NCI-H510A treated with DMSO at 0.1 percent for 48 hours (cell line): ENCODE measurements at regions not wholly inside any gene's neighbourhood (a gene's known extent, or its start where the extent isn't known, plus 50 kb on each side); places are given as distances from the start of the nearest gene placed in this dataset.
"Not testable (repeated sequence)": the region's sequence is repeated elsewhere in the genome, so short reads cannot be mapped to it uniquely, and the experiment has no call there.

ENCODE experiments used
- DNase-seq: peaks from one replicate; lab custom pipeline; 2025; lab: John Stamatoyannopoulos, UW

DNA sequence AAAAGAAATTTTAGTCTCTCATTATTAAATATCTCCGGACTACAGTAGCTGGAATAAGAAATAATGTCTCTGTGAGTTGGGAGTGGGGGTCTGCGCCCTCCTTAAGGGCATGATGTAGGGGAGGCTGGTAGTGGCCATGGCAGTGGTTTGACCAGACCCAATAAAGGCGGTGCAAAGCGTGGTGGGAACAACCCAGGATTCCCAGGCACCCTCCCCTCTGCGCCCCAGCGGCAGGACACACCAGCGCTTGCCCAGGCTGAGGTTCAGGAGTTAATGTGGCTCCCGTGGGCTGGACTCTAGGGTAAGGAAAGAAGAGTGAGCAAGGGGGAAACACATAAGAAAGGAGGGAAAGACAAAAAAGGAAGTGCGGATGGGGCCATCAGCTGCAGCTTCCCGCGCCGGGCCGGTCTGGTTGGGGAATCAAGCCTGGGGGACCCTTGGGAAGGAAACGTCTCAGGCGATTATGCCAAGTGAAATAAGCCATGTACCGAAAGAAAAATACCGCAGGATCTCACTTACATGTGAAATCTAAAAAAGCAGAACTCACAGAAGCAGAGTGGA is 157.5 kb upstream of the SMIM31 start:
- no peak for DNase-seq

- DNase-seq: no peak
These were observed 157.0 kb upstream of the SMIM31 start for GRCh38 chr4:164596927-164597326.

- DNase-seq: no peak
These were observed 152.3 kb upstream of the SMIM31 start for GRCh38 chr4:164601653-164602052.

DNA sequence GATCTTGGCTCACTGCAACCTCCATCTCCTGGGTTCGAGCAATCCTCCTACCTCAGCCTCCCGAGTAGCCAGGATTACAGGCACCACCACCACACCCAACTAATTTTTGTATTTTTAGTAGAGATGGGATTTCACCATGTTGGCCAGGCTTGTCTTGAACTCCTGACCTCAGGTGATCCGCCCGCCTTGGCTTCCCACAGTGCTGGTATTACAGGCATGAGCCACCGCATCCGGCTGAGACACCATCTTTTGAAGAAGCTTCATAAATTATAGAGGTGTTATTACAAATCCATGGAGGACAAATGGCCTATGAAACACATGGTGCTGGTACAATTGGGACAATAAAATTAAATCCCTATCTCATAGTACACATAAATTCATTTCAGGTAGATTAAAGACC is 148.1 kb upstream of the SMIM31 start:
- not testable (repeated sequence) for DNase-seq

DNA sequence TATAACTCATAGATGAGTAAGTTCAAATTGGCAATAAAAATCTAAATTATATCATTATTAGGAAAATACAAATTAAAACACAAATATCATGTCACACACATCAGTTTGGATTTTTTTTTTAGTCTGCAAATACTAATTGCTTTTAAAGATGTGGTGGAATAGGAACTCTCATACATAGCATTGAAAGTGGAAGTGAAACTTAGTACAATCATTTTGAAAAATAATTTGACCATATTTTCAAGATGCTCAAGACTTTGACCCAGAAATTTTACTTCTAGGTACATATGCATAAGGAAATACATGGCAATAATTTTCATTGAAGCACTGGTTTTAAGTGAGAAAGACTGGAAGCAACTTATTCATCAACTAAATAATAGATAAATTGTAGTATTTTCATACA is 147.5 kb upstream of the SMIM31 start:
- DNase-seq: no peak

- DNase-seq: no peak
These were observed 140.7 kb upstream of the SMIM31 start for GRCh38 chr4:164613256-164613655.

DNA sequence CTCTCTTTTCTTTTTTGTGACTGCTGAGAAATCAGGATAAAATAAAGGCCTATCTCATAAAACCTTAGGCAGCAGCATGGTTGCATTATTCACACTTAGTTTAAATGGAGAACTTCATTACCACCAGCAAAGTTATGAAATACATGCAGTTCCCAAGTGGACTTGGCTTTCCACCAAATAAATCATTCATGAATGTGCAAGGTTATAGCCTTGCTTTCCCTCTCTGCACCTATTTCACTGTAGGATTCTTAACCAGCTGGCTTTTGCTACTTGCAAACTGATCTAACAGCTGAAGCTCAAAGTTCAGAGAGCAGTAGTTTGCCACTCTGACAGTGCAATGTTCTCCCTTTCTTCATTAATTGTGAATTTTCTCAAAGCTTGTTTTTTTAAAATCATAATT is 140.1 kb upstream of the SMIM31 start:
- no peak for DNase-seq

- no peak for DNase-seq
These were observed 139.6 kb upstream of the SMIM31 start for GRCh38 chr4:164614329-164614728.

- DNase-seq: no peak
These were observed 138.9 kb upstream of the SMIM31 start for GRCh38 chr4:164614999-164615398.

- no peak for DNase-seq
These were observed 138.0 kb upstream of the SMIM31 start for GRCh38 chr4:164615964-164616363.

- no peak for DNase-seq
These were observed 137.0 kb upstream of the SMIM31 start for GRCh38 chr4:164616961-164617360.

- DNase-seq: no peak
These were observed 136.5 kb upstream of the SMIM31 start for GRCh38 chr4:164617426-164617825.

DNA sequence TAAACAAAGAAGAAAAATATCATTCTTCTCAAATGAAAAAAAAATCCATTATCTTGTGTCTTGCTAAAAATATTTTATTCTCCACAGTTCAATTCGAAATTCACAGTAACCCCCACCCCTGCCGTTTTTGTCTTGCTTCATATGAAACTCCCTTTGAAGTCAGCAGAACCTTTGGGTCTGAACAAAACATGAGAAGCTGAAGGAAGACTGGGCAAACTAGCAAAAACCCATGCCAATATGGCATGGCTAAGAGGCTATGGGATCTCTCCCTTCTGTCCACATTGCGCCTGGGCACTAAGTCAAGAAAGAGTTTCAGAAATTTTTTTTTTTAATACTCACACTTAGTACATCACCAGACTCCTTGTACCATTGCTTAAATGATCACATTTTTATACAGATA is 136.0 kb upstream of the SMIM31 start:
- no peak for DNase-seq

DNA sequence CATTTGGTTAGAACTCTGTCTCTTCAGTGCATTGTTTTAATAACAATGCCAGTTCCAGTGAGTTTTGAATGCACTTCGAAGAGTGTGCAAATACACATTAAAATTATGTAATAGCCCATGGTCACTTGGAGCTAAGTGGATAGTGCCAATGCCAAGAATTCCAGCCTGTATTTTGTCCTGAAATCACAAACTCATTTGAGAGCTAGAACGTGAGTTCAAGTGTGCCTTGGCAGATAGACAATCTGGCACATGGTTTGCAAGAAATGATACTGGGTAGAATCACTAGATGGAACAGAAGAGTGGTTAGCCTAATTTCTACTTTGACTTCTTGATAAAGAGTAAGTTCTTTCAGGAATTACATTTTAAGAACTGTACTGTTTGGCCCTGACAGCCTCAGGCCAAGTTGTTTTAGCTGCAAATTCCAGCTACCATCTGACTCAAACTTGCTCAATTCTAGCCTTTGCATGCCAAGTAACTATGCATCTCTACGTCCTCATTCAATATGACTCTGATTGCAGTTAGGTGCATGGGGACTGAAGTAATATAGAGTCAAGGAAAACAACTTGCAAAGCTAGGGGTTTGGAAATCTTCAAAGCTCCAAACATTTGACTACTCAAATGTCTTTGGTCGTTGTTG is 131.9 kb upstream of the SMIM31 start:
- no peak for DNase-seq

DNA sequence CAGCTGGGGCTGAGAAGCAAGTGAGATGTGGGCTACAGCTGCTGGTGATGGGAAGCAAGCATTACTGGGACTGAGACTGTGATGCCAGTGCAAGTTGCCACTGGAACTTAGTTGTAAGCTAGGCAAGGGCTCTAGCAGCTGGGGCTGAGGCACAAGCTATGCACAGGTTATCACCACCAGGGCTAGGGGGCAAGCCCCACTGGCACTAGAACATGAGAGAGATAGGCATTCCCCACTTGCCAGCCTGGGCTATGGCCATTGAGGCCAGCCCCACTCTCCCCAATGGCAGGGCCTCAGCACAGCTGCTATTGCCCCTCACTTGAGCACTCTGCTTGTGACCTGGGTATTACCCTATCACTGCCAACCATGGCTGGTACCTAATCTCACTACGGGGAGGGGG is 130.8 kb upstream of the SMIM31 start:
- DNase-seq: no peak

DNA sequence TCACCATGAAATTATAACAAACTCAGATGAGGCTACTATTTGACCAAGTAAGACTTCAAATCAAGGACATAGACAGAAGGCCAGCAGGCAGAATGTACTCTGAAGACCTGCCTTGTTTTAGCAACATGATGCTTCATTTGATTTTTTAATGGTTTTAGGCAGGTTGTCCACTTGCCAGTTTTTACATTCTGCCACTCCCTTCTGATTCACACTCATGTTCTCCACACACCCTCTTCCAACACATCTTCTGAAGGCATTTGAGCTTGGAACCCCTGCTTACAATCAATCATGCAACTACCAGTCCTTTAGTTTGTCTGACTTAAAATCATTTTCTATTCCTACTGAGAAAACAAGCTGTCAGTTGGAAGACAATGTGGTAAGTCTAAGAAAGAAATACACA is 114.9 kb upstream of the SMIM31 start:
- no peak for DNase-seq

GRCh38 chr4:164648151-164648848 is 105.6 kb upstream of the SMIM31 start:
- no peak for DNase-seq

GRCh38 chr4:164648849-164649212 is 105.1 kb upstream of the SMIM31 start:
- DNase-seq: no peak

GRCh38 chr4:164659765-164660164 is 94.2 kb upstream of the SMIM31 start:
- DNase-seq: no peak

DNA sequence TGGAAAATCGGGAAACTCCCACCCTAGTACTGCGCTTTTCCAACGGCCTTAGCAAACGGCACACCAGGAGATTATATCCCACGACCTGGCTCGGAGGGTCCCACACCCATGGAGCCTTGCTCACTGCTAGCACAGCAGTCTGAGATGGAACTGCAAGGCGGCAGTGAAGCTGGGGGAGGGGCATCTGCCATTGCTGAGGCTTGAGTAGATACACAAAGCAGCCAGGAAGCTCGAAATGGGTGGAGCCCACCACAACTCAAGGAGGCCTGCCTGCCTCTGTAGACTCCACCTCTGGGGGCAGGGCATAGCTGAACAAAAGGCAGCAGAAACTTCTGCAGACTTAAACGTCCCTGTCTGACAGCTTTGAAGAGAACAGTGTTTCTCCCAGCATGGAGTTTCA is 77.8 kb upstream of the SMIM31 start:
- DNase-seq: not testable (repeated sequence)

DNA sequence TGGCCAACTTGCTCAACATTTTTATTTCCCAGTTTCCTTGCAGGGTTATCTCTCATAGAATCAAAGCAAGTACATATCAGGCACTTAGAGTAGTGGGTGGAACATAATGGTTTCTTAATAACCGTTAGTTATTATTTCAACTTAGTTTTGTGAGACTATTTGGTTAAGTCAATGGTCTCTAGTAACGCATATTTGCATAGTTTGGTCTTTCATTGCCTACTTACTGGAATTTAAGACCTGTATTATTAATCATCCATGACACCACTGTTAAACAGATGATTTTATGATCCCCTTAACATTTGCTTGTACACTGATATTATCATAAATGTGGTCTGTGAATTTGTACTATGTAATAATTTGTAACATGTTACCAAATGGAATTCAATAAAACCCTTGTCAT is 70.9 kb upstream of the SMIM31 start:
- no peak for DNase-seq

- DNase-seq: no peak
These were observed 58.3 kb upstream of the SMIM31 start for GRCh38 chr4:164695650-164696049.

GRCh38 chr4:164700471-164700870 is 53.5 kb upstream of the SMIM31 start:
- DNase-seq: no peak

- no peak for DNase-seq
These were observed 52.3 kb upstream of the SMIM31 start for GRCh38 chr4:164701665-164702064.
